ENCODE measurements at regions not wholly inside any gene's neighbourhood (a gene's known extent, or its start where the extent isn't known, plus 50 kb on each side); places are given as distances from the start of the nearest gene placed in this dataset.

DNA sequence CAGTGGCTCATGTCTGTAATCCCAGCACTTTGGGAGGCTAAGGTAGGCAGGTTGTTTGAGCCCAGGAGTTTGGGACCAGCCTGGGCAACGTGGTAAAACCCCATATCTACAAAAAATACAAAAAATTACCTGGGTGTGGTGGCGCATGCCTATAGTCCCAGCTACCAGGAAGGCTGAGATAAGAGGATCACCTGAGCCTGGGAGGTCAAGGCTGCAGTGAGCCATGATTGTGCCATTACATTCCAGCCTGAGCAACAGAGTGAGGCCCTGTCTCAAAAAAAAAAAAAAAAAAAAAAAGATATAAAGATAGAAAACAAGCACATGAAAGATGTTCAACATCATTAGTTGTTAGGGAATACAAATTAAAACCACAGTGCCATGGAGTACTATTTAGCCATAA lies 65.3 kb upstream of the UGP2 start:
- TF ChIP-seq, protein P1, sequence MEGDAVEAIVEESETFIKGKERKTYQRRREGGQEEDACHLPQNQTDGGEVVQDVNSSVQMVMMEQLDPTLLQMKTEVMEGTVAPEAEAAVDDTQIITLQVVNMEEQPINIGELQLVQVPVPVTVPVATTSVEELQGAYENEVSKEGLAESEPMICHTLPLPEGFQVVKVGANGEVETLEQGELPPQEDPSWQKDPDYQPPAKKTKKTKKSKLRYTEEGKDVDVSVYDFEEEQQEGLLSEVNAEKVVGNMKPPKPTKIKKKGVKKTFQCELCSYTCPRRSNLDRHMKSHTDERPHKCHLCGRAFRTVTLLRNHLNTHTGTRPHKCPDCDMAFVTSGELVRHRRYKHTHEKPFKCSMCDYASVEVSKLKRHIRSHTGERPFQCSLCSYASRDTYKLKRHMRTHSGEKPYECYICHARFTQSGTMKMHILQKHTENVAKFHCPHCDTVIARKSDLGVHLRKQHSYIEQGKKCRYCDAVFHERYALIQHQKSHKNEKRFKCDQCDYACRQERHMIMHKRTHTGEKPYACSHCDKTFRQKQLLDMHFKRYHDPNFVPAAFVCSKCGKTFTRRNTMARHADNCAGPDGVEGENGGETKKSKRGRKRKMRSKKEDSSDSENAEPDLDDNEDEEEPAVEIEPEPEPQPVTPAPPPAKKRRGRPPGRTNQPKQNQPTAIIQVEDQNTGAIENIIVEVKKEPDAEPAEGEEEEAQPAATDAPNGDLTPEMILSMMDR (IDR thresholded peaks at IDR 0.05; ENCODE audit: poor library complexity): no peak
- no peak for TF ChIP-seq EZH2 (IDR thresholded peaks at IDR 0.05; ENCODE audit: borderline replicate concordance)
- no peak for TF ChIP-seq EZH2phosphoT487 (IDR thresholded peaks at IDR 0.05; ENCODE audit: low read depth, severe bottlenecking, unreplicated experiment)

All from hepatocyte (in vitro differentiated cells).